ENCODE measurements at regions not wholly inside any gene's neighbourhood (a gene's known extent, or its start where the extent isn't known, plus 50 kb on each side); places are given as distances from the start of the nearest gene placed in this dataset.

- DNase-seq (ENCODE audit: low spot score in 2 of 2): no peak
- Histone ChIP-seq H3K27ac (peak overlapping the region; percentile 91 to 94), H3K36me3 (no peaks in the 10 kb centered on the region), H3K4me3 (no peak overlapping the region), H3K4me1 (peaks cover 24 to 36% of the 10 kb centered on the region in 2 donors), H3K9me3 (no peaks in the 10 kb centered on the region), H3K27me3 (no peaks in the 10 kb centered on the region)
- intact Hi-C loops (cut with DNase I): loop anchor here (1.0 to 5.0 kb wide), 5 partner anchors 17 to 228 kb away; partner anchors contain the start of gene CABLES1
- TF ChIP-seq CTCF (IDR thresholded peaks at IDR 0.05): no peak
Measured at GRCh38 chr18:23359421-23359820, 93.7 kb upstream of the RIOK3 start.

GRCh38 chr18:23363865-23364570, 89.1 kb upstream of the RIOK3 start:
- H3K27ac ChIP-seq: no peak overlapping the region
- H3K4me1 ChIP-seq: peaks cover 0 to 21% of the 10 kb centered on the region in 2 donors
- H3K36me3 ChIP-seq: no peaks in the 10 kb centered on the region
- no peak overlapping the region for H3K4me3 ChIP-seq
- no peak for TF ChIP-seq CTCF (IDR thresholded peaks at IDR 0.05)
- H3K9me3 ChIP-seq: no peaks in the 10 kb centered on the region
- intact Hi-C loops (cut with DNase I): no loop called here
- no peak for DNase-seq (ENCODE audit: low spot score in 2 of 2)
- no peaks in the 10 kb centered on the region for H3K27me3 ChIP-seq

GRCh38 chr18:23365602-23366001, 87.5 kb upstream of the RIOK3 start:
- Histone ChIP-seq H3K36me3 (no peaks in the 10 kb centered on the region), H3K4me1 (peaks cover 0 to 28% of the 10 kb centered on the region in 2 donors), H3K9me3 (no peaks in the 10 kb centered on the region), H3K27me3 (no peaks in the 10 kb centered on the region), H3K27ac (peak overlapping the region; percentile 58 to 59), H3K4me3 (no peak overlapping the region)
- intact Hi-C loops (cut with DNase I): no loop called here
- no peak for DNase-seq (ENCODE audit: low spot score in 2 of 2)
- no peak for TF ChIP-seq CTCF (IDR thresholded peaks at IDR 0.05)

- Histone ChIP-seq H3K27me3 (no peaks in the 10 kb centered on the region), H3K36me3 (no peaks in the 10 kb centered on the region), H3K27ac (peak overlapping the region; percentile 65 to 69), H3K4me1 (peaks cover 0 to 28% of the 10 kb centered on the region in 2 donors), H3K4me3 (no peak overlapping the region), H3K9me3 (no peaks in the 10 kb centered on the region)
- no peak for TF ChIP-seq CTCF (IDR thresholded peaks at IDR 0.05)
- intact Hi-C loops (cut with DNase I): no loop called here
- no peak for DNase-seq (ENCODE audit: low spot score in 2 of 2)
Measured at GRCh38 chr18:23369266-23369665, 83.8 kb upstream of the RIOK3 start.

- TF ChIP-seq CTCF (IDR thresholded peaks at IDR 0.05): no peak
- Histone ChIP-seq H3K4me3 (no peak overlapping the region), H3K36me3 (no peaks in the 10 kb centered on the region), H3K27ac (no peak overlapping the region), H3K4me1 (peaks cover 8 to 29% of the 10 kb centered on the region in 2 donors), H3K27me3 (no peaks in the 10 kb centered on the region), H3K9me3 (no peaks in the 10 kb centered on the region)
- DNase-seq (ENCODE audit: low spot score in 2 of 2): no peak
- intact Hi-C loops (cut with DNase I): no loop called here
Measured at GRCh38 chr18:23373570-23373969, 79.5 kb upstream of the RIOK3 start.

Measured in ascending aorta (tissue), 2 donors.